RWPE2 (cell line): ENCODE measurements at regions not wholly inside any gene's neighbourhood (a gene's known extent, or its start where the extent isn't known, plus 50 kb on each side); places are given as distances from the start of the nearest gene placed in this dataset.

Experiments
- ATAC-seq: fragments of 200-7000 bp; cut with Tn5 transposase; 3 replicates; pipeline ENCODE4 v1.9.1; 2021; ENCODE audit warnings: low read depth
- DNase-seq: peaks from one replicate; pipeline ENCODE4 v3.0.0-alpha.2; 2020; ENCODE audit warnings: low spot score
- H3K27ac ChIP-seq: fragments of 450-650 bp; 2 replicates; pipeline ENCODE4 v1.5.1; 2017; ENCODE audit warnings: mild to moderate bottlenecking; ENCODE audit not compliant: poor library complexity, severe bottlenecking
- H3K27me3 ChIP-seq: fragments of 250-450 bp; sonication (Bioruptor Pico); 2 replicates; pipeline ENCODE4 v1.5.1; 2021; ENCODE audit warnings: mild to moderate bottlenecking, moderate library complexity; ENCODE audit not compliant: insufficient read depth, poor library complexity, severe bottlenecking
- H3K36me3 ChIP-seq: fragments of 250-450 bp; sonication (Bioruptor Pico); 2 replicates; pipeline ENCODE4 v1.5.1; 2020; ENCODE audit warnings: low read depth, mild to moderate bottlenecking, moderate library complexity
- H3K4me1 ChIP-seq: fragments of 250-450 bp; sonication (Bioruptor Pico); 2 replicates; pipeline ENCODE4 v1.5.1; 2021; ENCODE audit warnings: mild to moderate bottlenecking, moderate library complexity; ENCODE audit not compliant: insufficient read depth, poor library complexity, severe bottlenecking
- H3K4me3 ChIP-seq: fragments of 250-450 bp; sonication (Bioruptor Pico); 2 replicates; pipeline ENCODE4 v1.5.1; 2021; ENCODE audit warnings: mild to moderate bottlenecking, moderate library complexity; ENCODE audit not compliant: severe bottlenecking
- H3K9me3 ChIP-seq: fragments of 250-450 bp; sonication (Bioruptor Pico); 2 replicates; pipeline ENCODE4 v1.5.1; 2021; ENCODE audit warnings: mild to moderate bottlenecking, moderate library complexity; ENCODE audit not compliant: severe bottlenecking
- CTCF ChIP-seq: fragments of 450-650 bp; IDR thresholded peaks from one replicate; pipeline ENCODE4 v1.5.1; 2017; ENCODE audit warnings: mild to moderate bottlenecking, moderate library complexity; ENCODE audit not compliant: poor library complexity, severe bottlenecking

DNA sequence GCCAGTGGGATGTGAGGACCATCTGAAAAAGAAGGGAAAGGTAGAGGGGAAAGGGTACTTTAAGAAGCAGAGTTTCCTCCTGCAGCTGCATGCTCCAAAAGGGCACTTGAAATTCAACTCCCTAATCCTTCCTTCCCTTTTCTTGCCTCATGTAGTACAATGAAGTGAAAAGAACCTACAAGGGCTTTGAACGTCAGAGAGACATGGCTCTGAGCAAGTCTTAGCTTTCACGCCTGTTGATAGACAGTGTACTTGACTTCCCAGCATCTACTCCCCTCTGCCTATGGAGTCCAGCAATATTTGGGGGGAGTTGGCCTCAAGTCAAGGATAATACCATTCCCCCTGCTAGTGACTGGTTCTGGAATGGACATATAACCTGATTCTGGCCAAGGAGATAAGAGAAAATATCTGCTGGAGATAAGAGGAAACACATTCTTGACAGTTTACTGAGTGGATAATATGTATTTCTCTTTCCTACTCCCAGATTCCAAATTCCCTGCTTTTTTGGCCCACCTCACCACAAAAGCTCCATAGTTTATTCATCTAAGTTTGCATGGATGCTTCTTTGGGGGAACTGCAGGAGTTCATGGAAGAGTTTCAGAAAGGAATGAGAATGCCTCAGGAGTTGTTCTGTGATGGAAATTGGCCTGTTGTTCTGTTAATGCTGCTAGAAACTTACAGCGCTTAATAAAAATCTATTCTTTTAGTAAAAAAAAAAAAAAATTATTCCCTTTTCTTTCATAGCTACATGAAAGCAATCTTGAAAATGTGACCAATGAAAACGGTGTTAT lies 193.0 kb upstream of the TPM1 start:
- DNase-seq (no peak), ATAC-seq (no peak)
- Histone ChIP-seq H3K27ac (peak overlapping the region; percentile 59), H3K9me3 (no peaks in the 10 kb centered on the region), H3K27me3 (no peaks in the 10 kb centered on the region), H3K4me3 (no peak overlapping the region), H3K36me3 (no peaks in the 10 kb centered on the region), H3K4me1 (peaks cover 11% of the 10 kb centered on the region)
- TF ChIP-seq CTCF, result no peak

- H3K27me3 ChIP-seq, result no peaks in the 10 kb centered on the region
- no peaks in the 10 kb centered on the region for H3K9me3 ChIP-seq
- no peaks in the 10 kb centered on the region for H3K36me3 ChIP-seq
- H3K27ac ChIP-seq, result peak overlapping the region; percentile 59
- TF ChIP-seq CTCF, result no peak
- H3K4me3 ChIP-seq, result no peak overlapping the region
- H3K4me1 ChIP-seq, result peaks cover 11% of the 10 kb centered on the region
- DNase-seq (no peak), ATAC-seq (no peak)
Observed at GRCh38 chr15:62850318-62850717, 192.2 kb upstream of the TPM1 start.

DNA sequence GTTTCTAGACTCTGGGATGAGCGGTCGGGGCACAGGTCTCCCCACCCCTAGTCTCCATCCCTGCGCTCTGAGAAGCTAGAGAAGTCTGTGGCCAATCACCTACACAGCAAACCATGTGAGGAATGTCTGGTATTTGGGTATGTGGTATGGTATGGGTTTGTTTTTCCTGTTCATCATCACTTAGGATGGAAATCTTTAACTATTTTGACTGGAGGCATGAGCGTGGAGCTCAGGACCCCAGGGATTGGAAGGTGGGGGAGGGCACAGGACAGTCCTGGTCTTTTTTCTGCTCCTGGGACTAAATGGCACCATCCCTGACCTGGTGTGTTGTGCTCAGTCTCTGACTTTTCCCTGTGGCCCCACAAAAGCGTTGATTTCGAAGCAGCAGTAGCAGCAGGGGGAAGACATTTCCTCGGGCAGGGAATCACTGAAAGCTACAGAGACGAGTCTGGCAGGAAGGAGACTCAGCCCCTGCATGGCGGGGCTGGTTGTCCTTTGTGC lies 191.7 kb upstream of the TPM1 start:
- DNase-seq (no peak), ATAC-seq (peak; percentile 97)
- no peak overlapping the region for H3K4me3 ChIP-seq
- no peak for TF ChIP-seq CTCF
- peaks cover 11% of the 10 kb centered on the region for H3K4me1 ChIP-seq
- H3K27me3 ChIP-seq, result no peaks in the 10 kb centered on the region
- no peaks in the 10 kb centered on the region for H3K9me3 ChIP-seq
- H3K27ac ChIP-seq, result peak overlapping the region; percentile 59
- no peaks in the 10 kb centered on the region for H3K36me3 ChIP-seq

DNA sequence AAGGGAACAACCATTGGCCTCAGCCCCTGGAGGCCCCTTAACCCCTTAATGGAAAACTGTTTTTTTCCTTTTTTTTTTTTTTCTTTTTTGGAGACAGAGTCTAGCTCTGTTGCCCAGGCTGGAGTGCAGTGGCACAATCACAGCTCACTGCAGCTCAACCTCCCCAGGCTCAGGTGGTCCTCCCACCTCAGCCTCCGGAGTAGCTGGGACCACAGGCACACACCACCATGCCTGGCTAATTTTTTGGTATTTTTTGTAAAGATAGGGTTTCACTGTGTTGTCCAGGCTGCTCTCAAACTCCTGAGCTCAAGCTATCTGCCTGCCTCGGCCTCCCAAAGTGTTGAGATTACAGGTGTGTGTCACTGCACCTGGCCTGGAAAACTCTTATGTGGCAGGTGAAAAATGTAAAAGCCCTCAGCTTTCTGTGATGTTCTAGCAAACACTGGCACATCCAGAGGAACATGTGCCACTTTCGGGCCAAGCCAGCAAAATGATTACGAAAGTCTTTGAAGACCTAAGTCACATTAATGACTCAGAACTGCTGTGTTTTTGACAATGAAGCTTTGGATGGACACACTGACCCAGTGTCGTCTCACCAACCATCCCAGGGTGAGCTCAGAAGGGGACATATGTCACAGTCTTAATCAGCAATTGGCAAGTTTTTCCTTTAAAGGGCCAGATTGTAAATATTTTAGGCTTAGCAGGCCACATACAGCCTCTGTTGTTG lies 189.3 kb upstream of the TPM1 start:
- Histone ChIP-seq H3K9me3 (no peaks in the 10 kb centered on the region), H3K36me3 (no peaks in the 10 kb centered on the region), H3K27ac (no peak overlapping the region), H3K4me3 (no peak overlapping the region), H3K27me3 (no peaks in the 10 kb centered on the region), H3K4me1 (peaks cover 25% of the 10 kb centered on the region)
- no peak for ATAC-seq
- DNase-seq, result no peak
- TF ChIP-seq CTCF, result no peak

- no peak for TF ChIP-seq CTCF
- ATAC-seq (no peak), DNase-seq (no peak)
- Histone ChIP-seq H3K4me1 (peaks cover 30% of the 10 kb centered on the region), H3K9me3 (no peaks in the 10 kb centered on the region), H3K4me3 (no peak overlapping the region), H3K27me3 (no peaks in the 10 kb centered on the region), H3K36me3 (no peaks in the 10 kb centered on the region), H3K27ac (no peak overlapping the region)
Observed at GRCh38 chr15:62853841-62854225, 188.7 kb upstream of the TPM1 start.
